Body of pancreas (tissue), 4 donors: ENCODE measurements at regions not wholly inside any gene's neighbourhood (a gene's known extent, or its start where the extent isn't known, plus 50 kb on each side); places are given as distances from the start of the nearest gene placed in this dataset.

Source experiments
- ATAC-seq: fragments of 150-250 bp; one replicate; pipeline ENCODE4 v1.9.1; 2016
- DNase-seq, 4 donors: peaks; one replicate each; pipeline ENCODE4 v3.0.0-alpha.2; 2019
- H3K27ac ChIP-seq, 4 donors: fragments of 200-600 bp; sonication (generic); 1 replicate in 3 of 4; 2 replicates in 1 of 4; pipeline versions ENCODE4 v1.5.1 to v1.6.1; 2016 to 2019; ENCODE audit warnings: mild to moderate bottlenecking in 1 of 4, mixed read lengths in 1 of 4, moderate library complexity in 1 of 4
- H3K27me3 ChIP-seq, 2 donors: fragments of 200-600 bp; sonication (generic); one replicate each; pipeline ENCODE4 v1.6.0; 2016; ENCODE audit warnings: mild to moderate bottlenecking in 1 of 2
- H3K36me3 ChIP-seq, 2 donors: fragments of 200-600 bp; sonication (generic); replicated peaks in 1 of 2; 2 replicates each; pipeline ENCODE4 v1.5.1; 2016; ENCODE audit warnings: low read depth in 2 of 2; ENCODE audit not compliant: insufficient read depth in 1 of 2
- H3K4me1 ChIP-seq: fragments of 200-600 bp; sonication (generic); one replicate; pipeline ENCODE4 v1.6.0; 2016
- H3K4me3 ChIP-seq, 2 donors: fragments of 200-600 bp; sonication (generic); 1 replicate in 1 of 2; 2 replicates in 1 of 2; pipeline ENCODE4 v1.5.1; 2016 to 2019
- H3K9me3 ChIP-seq, 3 donors: fragments of 200-600 bp; sonication (generic); 1 replicate in 2 of 3; 2 replicates in 1 of 3; pipeline ENCODE4 v1.5.1; 2016
- POLR2A ChIP-seq, 3 donors: fragments of 450-650 bp; IDR thresholded peaks; one replicate each; pipeline ENCODE4 v1.6.1; 2016; ENCODE audit warnings: antibody characterized with exemption in 3 of 3, mild to moderate bottlenecking in 2 of 3
- WGBS, 2 donors: methylation state at CpG; one replicate each; pipeline ENCODE4 v1.1.5; 2017; 5-methylcytosine and 5-hydroxymethylcytosine counted together
- intact Hi-C: fragments of 100-400 bp; cut with DNase I; formaldehyde crosslinking; loops from one replicate; pipeline ENCODE4 v1.15.1; 2023
- TF ChIP-seq, protein P1 (sequence below), 7 experiments: fragments of 450-650 bp in 4 of 7; fragments of 200-600 bp in 3 of 7; sonication (generic) in 3 of 7; IDR thresholded peaks; one replicate each; pipeline ENCODE4 v1.5.1; 2016 to 2019; ENCODE audit warnings: antibody characterized with exemption in 7 of 7

DNA sequence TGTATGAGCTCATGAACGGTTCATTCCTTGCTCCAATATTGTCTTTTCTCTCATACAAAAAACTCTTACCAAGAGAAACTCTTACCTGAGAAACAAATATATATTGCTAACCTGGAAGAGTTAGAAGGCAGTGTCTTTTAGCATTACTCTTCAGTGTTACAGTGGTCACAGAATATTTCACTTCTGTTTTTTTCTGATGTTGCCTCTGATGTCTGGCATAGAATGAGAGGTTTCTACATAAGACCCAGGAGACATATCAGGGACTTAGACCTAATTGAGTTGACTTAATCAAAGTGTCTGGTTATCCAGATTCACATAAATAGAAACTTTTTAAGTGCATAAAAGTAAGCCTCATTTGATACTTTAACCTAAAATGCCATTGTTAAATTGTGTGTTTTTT, 923.8 kb downstream of the TTLL7 start:
- no peaks in the 10 kb centered on the region for H3K9me3 ChIP-seq
- no peaks in the 10 kb centered on the region for H3K36me3 ChIP-seq
- no peaks in the 10 kb centered on the region for H3K4me1 ChIP-seq
- H3K27me3 ChIP-seq = no peaks in the 10 kb centered on the region
- no peak for ATAC-seq
- H3K27ac ChIP-seq = no peak overlapping the region
- 92 to 100% methylated on average over 1 of the region's 1 CpG for WGBS, 2 donors
- TF ChIP-seq, protein P1, sequence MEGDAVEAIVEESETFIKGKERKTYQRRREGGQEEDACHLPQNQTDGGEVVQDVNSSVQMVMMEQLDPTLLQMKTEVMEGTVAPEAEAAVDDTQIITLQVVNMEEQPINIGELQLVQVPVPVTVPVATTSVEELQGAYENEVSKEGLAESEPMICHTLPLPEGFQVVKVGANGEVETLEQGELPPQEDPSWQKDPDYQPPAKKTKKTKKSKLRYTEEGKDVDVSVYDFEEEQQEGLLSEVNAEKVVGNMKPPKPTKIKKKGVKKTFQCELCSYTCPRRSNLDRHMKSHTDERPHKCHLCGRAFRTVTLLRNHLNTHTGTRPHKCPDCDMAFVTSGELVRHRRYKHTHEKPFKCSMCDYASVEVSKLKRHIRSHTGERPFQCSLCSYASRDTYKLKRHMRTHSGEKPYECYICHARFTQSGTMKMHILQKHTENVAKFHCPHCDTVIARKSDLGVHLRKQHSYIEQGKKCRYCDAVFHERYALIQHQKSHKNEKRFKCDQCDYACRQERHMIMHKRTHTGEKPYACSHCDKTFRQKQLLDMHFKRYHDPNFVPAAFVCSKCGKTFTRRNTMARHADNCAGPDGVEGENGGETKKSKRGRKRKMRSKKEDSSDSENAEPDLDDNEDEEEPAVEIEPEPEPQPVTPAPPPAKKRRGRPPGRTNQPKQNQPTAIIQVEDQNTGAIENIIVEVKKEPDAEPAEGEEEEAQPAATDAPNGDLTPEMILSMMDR (IDR thresholded peaks at IDR 0.05) = no peak
- TF ChIP-seq POLR2A (IDR thresholded peaks at IDR 0.05) = no peak
- intact Hi-C loops = no loop called here
- H3K4me3 ChIP-seq = no peak overlapping the region
- no peak for DNase-seq

DNA sequence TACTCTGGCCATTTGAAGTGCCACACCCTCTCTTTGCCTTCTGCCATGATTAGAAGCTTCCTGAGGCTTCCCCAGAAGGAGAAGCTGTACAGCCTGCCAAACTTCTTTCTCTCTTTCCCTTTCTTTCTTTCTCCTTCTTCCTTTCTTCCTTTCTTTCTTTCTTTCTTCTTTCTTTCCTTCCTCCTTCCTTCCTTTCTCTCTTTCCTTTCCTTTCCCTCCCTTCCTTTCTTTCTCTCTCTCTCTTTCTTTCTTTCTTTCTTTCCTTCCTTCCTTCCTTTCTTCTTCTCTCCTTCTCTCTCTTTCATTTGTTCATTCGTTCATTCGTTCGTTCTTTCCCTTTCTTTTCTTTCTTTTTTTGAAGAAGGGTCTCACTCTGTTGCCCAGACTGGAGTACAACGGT, 931.0 kb downstream of the TTLL7 start:
- no peaks in the 10 kb centered on the region for H3K9me3 ChIP-seq
- H3K27me3 ChIP-seq = no peaks in the 10 kb centered on the region

DNA sequence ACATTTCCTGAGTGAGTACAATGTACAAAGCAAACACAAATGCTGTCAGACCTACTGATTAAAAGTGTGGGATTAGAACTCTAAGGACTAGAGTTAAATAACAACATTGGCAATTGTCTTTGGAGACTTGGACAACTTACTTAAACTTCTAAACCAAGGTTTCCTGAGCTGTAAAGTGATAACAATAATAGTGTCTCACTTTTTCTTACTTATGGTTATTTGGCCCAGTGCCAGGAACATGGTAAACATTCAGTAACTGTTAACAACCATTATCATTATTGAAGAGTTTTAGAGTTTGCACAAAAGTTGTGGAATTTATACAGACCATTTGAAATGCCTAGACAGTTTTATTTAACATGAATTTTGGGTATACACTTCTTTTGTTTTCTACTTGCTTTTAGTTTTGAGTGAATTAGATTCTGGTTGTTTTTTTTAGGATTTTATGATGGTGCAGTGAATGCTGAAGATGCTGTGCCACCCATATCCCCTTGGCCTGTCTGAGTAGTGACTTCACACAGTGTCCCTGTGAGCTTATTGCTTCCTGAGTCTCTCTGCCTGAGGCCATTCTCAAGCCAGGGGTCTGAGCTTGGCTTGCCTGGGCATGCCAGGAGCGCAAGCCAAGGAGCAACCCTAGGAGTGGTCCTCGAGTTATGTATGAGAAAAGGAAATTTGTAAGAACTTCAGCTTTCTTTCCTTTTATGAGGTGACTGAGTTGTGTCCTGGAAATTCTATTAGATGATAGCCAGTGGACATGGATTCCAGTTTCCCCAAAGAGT, 932.8 kb downstream of the TTLL7 start:
- DNase-seq (no peak), ATAC-seq (no peak)
- no peak overlapping the region for H3K4me3 ChIP-seq
- no peaks in the 10 kb centered on the region for H3K27me3 ChIP-seq
- TF ChIP-seq, protein P1 (IDR thresholded peaks at IDR 0.05) = no peak
- no peak for TF ChIP-seq POLR2A (IDR thresholded peaks at IDR 0.05)
- 92 to 97% methylated on average over 2 of the region's 2 CpGs for WGBS, 2 donors
- intact Hi-C loops = no loop called here
- no peaks in the 10 kb centered on the region for H3K4me1 ChIP-seq
- no peak overlapping the region for H3K27ac ChIP-seq
- H3K9me3 ChIP-seq = no peaks in the 10 kb centered on the region
- H3K36me3 ChIP-seq = no peaks in the 10 kb centered on the region

More for the DNA sequence above, 931.0 kb downstream of the TTLL7 start:
- Histone ChIP-seq H3K27ac (no peak overlapping the region), H3K36me3 (no peaks in the 10 kb centered on the region), H3K4me3 (no peak overlapping the region), H3K4me1 (no peaks in the 10 kb centered on the region)
- TF ChIP-seq, protein P1 (IDR thresholded peaks at IDR 0.05) = no peak
- no peak for TF ChIP-seq POLR2A (IDR thresholded peaks at IDR 0.05)
- intact Hi-C loops = no loop called here
- WGBS, 2 donors = 69 to 83% methylated on average over 4 of the region's 4 CpGs
- no peak for ATAC-seq
- no peak for DNase-seq

DNA sequence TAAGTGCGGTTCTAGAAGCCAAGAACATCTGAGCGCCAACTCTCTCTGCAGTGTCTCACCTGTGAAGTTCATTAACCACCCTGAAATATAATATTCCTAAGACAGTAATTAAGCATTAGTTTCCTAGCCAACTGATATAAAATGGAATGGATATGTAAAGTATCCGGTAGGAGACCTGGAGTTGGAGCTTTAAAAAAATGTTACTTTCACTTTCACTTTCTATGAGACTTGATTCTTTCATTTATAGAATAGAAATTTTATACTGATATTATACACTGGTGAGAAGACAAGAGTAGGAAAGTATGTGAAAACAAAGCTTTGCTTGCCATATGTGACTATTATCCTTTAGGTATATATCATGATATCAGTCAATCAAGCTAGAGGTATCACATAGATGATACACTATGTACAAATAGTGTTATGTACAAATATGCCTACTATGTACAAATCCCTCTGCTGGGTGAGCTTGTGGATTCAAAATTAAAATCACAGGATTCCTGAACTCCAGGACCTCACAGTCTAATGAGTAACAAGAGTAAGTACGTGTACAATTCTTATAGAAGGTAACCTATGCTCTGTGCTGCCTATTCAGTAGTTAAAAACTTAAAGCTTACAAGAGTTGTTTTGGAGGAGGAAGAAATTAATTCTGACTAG, 934.2 kb downstream of the TTLL7 start:
- no peaks in the 10 kb centered on the region for H3K4me1 ChIP-seq
- no peak overlapping the region for H3K4me3 ChIP-seq
- H3K27me3 ChIP-seq = no peaks in the 10 kb centered on the region
- intact Hi-C loops = no loop called here
- no peak overlapping the region for H3K27ac ChIP-seq
- no peaks in the 10 kb centered on the region for H3K9me3 ChIP-seq
- ATAC-seq = no peak
- no peaks in the 10 kb centered on the region for H3K36me3 ChIP-seq
- no peak for DNase-seq
- no peak for TF ChIP-seq POLR2A (IDR thresholded peaks at IDR 0.05)
- TF ChIP-seq, protein P1 (IDR thresholded peaks at IDR 0.05) = no peak
- WGBS, 2 donors = 88 to 93% methylated on average over 4 of the region's 4 CpGs
